ENCODE measurements at regions not wholly inside any gene's neighbourhood (a gene's known extent, or its start where the extent isn't known, plus 50 kb on each side); places are given as distances from the start of the nearest gene placed in this dataset.

GRCh38 chr6:139856562-139856961 is 482.1 kb upstream of the CITED2 start:
- no peak for TF ChIP-seq CTCF (conservative IDR thresholded peaks at IDR 0.05)
- TF ChIP-seq EZH2 (IDR thresholded peaks at IDR 0.05; ENCODE audit: low read depth) = no peak
- Histone ChIP-seq H3K4me1 (replicated peaks; ENCODE audit: insufficient read depth) (peaks cover 37% of the 10 kb centered on the region), H3K27ac (no peak overlapping the region), H3K9me2 (ENCODE audit: insufficient read depth) (no peaks in the 10 kb centered on the region), H3K9me3 (ENCODE audit: insufficient read depth, low read depth) (peaks cover 18% of the 10 kb centered on the region; the same call in 1 of the 2 replicates), H3K4me3 (no peak overlapping the region), H3K27me3 (ENCODE audit: insufficient read depth, low read depth) (no peaks in the 10 kb centered on the region), H2AFZ (no peak overlapping the region), H4K20me1 (ENCODE audit: insufficient read depth) (no peaks in the 10 kb centered on the region), H3F3A (ENCODE audit: insufficient read depth, low read depth) (peaks cover 11% of the 10 kb centered on the region; the same call in 1 of the 2 replicates), H3K79me2 (ENCODE audit: low read depth) (no peaks in the 10 kb centered on the region), H3K36me3 (ENCODE audit: low read depth) (no peaks in the 10 kb centered on the region), H3K4me2 (no peak overlapping the region)
- no peak for DNase-seq
- ChIA-PET CTCF (no interaction called here), POLR2A (ENCODE audit: unreplicated experiment) (no interaction called here)
- intact Hi-C loops (cut with micrococcal nuclease; ENCODE audit: unreplicated experiment) = no loop called here
- no TSS peak for BruUV-seq (replicated peaks)

- peaks cover 18% of the 10 kb centered on the region; the same call in 1 of the 2 replicates for H3K9me3 ChIP-seq (ENCODE audit: insufficient read depth, low read depth)
- no peaks in the 10 kb centered on the region for H3K9me2 ChIP-seq (ENCODE audit: insufficient read depth)
- DNase-seq = no peak
- BruUV-seq (replicated peaks) = no TSS peak
- POLR2A ChIA-PET (ENCODE audit: unreplicated experiment) = no interaction called here
- H3K4me3 ChIP-seq = no peak overlapping the region
- H2AFZ ChIP-seq = no peak overlapping the region
- H3K27ac ChIP-seq = no peak overlapping the region
- peaks cover 11% of the 10 kb centered on the region; the same call in 1 of the 2 replicates for H3F3A ChIP-seq (ENCODE audit: insufficient read depth, low read depth)
- TF ChIP-seq CTCF (conservative IDR thresholded peaks at IDR 0.05) (no peak), EZH2 (IDR thresholded peaks at IDR 0.05; ENCODE audit: low read depth) (no peak)
- H3K79me2 ChIP-seq (ENCODE audit: low read depth) = no peaks in the 10 kb centered on the region
- peaks cover 37% of the 10 kb centered on the region for H3K4me1 ChIP-seq (replicated peaks; ENCODE audit: insufficient read depth)
- H4K20me1 ChIP-seq (ENCODE audit: insufficient read depth) = no peaks in the 10 kb centered on the region
- CTCF ChIA-PET = no interaction called here
- no peak overlapping the region for H3K4me2 ChIP-seq
- H3K36me3 ChIP-seq (ENCODE audit: low read depth) = no peaks in the 10 kb centered on the region
- intact Hi-C loops (cut with micrococcal nuclease; ENCODE audit: unreplicated experiment) = no loop called here
- no peaks in the 10 kb centered on the region for H3K27me3 ChIP-seq (ENCODE audit: insufficient read depth, low read depth)
Observed at GRCh38 chr6:139855671-139856311, 481.3 kb upstream of the CITED2 start.

GRCh38 chr6:139853302-139853992 is 479.0 kb upstream of the CITED2 start:
- DNase-seq = no peak
- Histone ChIP-seq H3K4me1 (replicated peaks; ENCODE audit: insufficient read depth) (peaks cover 26% of the 10 kb centered on the region), H3K4me3 (no peak overlapping the region), H3K36me3 (ENCODE audit: low read depth) (no peaks in the 10 kb centered on the region), H2AFZ (0 out of 2 replicates have a peak overlapping the region, but pooled peaks have one; percentile 5), H3K27me3 (ENCODE audit: insufficient read depth, low read depth) (no peaks in the 10 kb centered on the region), H3K9me2 (ENCODE audit: insufficient read depth) (no peaks in the 10 kb centered on the region), H4K20me1 (ENCODE audit: insufficient read depth) (no peaks in the 10 kb centered on the region), H3K9me3 (ENCODE audit: insufficient read depth, low read depth) (peaks cover 7% of the 10 kb centered on the region; the same call in 1 of the 2 replicates), H3K79me2 (ENCODE audit: low read depth) (no peaks in the 10 kb centered on the region), H3K4me2 (no peak overlapping the region), H3F3A (ENCODE audit: insufficient read depth, low read depth) (peaks cover 5% of the 10 kb centered on the region; the same call in 1 of the 2 replicates), H3K27ac (no peak overlapping the region)
- TF ChIP-seq EZH2 (IDR thresholded peaks at IDR 0.05; ENCODE audit: low read depth) (no peak), CTCF (conservative IDR thresholded peaks at IDR 0.05) (no peak)
- CTCF ChIA-PET = no interaction called here
- POLR2A ChIA-PET (ENCODE audit: unreplicated experiment) = no interaction called here
- intact Hi-C loops (cut with micrococcal nuclease; ENCODE audit: unreplicated experiment) = no loop called here
- BruUV-seq (replicated peaks) = no TSS peak

All from PC-9 (cell line).